ENCODE measurements at regions not wholly inside any gene's neighbourhood (a gene's known extent, or its start where the extent isn't known, plus 50 kb on each side); places are given as distances from the start of the nearest gene placed in this dataset.

- TF ChIP-seq CTCF (IDR thresholded peaks at IDR 0.05) = no peak
- TF ChIP-seq POLR2A (IDR thresholded peaks at IDR 0.05) = no peak
Observed at GRCh38 chr4:179552131-179552530, 2109.9 kb upstream of the AGA start.
